ENCODE measurements at regions not wholly inside any gene's neighbourhood (a gene's known extent, or its start where the extent isn't known, plus 50 kb on each side); places are given as distances from the start of the nearest gene placed in this dataset.
"Not testable (repeated sequence)": the region's sequence is repeated elsewhere in the genome, so short reads cannot be mapped to it uniquely, and the experiment has no call there.

GRCh38 chr22:22697377-22698117 is 53.1 kb downstream of the GGTLC2 start:
- no peak for DNase-seq

GRCh38 chr22:22698263-22698750 is 53.9 kb downstream of the GGTLC2 start:
- no peak for DNase-seq

DNA sequence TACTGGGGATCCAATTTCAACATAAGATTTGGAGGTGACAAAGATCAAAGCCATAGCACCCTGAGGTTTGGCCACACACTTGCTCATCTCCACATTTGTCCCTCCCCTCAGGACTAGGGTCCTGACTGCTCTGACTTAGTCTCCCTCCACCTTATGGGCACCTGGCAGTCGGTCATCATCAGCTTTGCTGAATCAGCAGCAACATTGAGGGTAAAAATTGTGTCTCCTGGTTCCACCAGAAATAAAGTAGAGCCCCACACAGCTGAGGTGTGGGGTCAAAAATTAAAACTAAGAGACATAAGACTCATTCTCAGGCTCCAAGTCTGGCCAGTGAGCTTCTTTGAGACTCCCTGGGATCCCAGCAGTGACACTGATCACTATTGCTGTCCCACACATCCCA is 56.2 kb downstream of the GGTLC2 start:
- no peak for DNase-seq

- not testable (repeated sequence) for DNase-seq
Measured at GRCh38 chr22:22701557-22701956, 57.1 kb downstream of the GGTLC2 start.

DNA sequence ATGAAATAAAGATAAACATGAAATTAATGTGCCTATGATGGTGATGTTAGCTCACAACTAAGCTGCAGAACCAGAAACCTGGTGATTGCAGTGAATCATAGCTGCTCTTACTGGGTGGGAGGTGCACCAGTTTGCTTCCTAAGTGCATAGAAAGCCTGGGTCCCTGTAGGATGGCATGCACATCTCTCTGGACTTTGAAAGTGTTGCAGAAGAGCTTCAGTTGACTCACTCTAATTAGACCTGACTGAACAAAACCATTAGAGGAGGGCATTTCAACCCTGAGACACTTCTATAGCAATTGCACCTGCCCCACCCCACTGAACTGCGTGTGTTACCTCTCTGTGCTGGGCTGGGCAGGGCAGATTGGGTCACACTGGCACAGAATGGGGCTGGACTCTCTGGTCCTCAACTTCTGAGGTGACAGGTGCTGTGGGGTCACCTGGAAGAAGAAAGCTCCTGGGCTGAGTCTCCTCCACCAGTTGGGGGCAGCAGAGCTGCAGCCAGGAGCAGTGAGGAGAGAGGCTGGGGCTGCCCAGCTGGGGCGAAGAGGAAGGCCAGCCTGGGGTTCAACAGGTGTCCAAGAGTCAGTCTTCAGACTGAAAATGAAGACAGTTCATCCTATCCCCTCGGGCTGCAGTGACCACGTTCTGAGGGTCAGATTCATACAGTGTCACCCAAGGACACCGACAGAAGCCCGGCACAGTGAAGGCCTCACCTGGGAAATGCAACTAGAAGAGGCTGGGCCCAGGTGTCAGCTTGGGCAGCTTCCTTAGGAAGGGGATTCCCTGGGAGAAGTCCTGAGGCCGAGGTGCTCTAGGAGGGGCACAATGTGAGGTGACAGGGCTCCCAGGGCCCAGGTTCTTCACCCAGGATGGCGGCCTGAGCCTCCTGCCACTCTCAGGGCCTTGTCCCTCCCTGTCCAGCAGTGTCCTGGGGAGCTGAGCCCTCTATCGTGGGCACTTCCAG is 58.1 kb downstream of the GGTLC2 start:
- no peak for DNase-seq

DNA sequence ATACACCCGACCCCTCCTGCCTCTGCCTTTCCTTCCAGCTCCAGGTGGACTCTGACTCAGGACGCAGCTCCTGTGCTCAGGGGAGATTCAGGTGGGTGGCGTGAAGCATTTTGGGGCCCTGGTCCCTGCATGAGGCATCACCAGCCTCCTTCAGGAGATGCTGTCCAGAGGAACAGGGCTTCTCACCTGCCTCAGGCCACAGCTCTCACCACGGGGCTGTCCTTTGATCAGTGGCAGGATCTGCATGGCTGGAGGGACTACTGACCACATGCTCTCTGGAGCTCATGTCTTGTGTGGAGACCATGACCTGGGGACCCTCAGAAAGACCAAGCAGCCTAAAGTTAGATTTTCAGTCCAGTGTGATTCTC is 58.8 kb downstream of the GGTLC2 start:
- DNase-seq, result no peak

DNA sequence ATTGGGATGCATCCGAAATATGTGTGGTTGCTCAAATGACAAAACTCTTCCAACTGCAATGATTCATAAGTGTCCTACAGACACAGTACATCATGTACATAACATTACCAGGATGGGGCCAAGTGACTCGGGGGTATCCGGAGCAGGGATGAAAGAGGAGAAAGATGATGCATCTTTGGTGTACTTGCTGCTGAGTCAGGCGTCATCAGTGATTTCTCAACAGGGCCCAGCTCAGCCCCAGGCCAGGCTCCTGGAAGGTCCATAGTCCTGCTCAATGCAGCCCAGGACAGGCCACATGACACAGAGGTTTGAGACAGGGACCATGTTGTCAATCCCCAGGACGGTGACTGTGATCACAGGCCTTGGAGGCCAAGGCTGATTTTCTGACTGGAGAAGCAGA is 59.3 kb downstream of the GGTLC2 start:
- DNase-seq, result no peak

- DNase-seq, result no peak
Measured at GRCh38 chr22:22704156-22704946, 59.9 kb downstream of the GGTLC2 start.

GRCh38 chr22:22705328-22706100 is 61.1 kb downstream of the GGTLC2 start:
- DNase-seq, result no peak

- DNase-seq, result no peak
Measured at GRCh38 chr22:22706253-22706915, 62.0 kb downstream of the GGTLC2 start.

DNA sequence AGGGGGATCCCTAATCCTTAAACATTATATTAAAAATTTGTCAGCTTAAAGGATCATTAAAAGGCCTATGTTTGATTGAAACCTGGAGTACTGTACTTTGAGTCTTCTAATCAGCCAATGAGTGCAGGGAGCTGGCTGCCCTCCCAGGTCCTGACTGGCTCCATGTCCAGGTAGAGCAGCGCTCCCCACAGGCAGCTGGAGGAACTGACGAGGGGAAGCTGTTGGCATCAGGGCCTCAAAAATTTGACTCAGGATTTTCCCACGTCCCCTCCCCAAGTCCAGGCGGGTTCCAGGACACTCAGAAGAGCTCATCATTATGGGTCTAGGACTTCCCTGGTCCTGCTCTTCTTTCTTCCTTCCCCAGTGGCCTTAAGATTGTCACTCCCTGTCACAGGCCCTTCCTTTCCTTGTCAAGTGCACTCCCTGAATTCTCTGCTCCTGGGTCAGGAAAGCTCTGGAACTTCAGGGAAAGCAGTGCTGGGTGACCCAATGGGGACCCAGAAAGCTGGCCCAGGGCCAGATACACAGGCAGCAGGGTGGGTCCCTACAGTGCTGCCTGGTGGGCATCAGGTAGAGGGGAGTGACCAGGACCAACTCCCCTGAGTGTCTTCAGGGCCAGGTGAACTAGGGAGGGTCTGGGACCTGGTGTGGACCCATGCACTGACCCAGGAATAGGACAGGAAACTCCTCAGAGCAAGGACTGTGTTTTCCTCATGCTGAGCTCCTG is 65.5 kb downstream of the GGTLC2 start:
- no peak for DNase-seq

GRCh38 chr22:22710719-22711531 is 66.5 kb downstream of the GGTLC2 start:
- DNase-seq, result peak in 1 of 2 experiments; percentile 2

DNA sequence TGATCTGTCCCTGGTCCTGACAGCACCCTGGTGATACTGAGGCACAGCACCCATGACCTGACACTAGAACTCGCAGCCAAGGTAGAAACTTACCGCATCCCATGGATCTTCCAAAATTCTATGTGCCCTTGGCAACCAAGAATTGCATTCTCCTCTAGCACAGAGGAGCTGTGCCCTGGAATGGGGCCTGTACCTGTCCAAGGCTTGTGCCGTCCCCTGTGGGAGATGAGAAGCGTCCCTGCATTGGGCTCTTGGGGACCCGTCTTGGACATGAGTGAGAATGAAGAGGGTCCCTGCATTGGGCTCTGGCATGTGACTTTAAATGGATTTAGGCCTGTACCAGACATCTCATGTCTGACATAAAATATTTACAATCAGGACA is 67.1 kb downstream of the GGTLC2 start:
- DNase-seq, result no peak

DNA sequence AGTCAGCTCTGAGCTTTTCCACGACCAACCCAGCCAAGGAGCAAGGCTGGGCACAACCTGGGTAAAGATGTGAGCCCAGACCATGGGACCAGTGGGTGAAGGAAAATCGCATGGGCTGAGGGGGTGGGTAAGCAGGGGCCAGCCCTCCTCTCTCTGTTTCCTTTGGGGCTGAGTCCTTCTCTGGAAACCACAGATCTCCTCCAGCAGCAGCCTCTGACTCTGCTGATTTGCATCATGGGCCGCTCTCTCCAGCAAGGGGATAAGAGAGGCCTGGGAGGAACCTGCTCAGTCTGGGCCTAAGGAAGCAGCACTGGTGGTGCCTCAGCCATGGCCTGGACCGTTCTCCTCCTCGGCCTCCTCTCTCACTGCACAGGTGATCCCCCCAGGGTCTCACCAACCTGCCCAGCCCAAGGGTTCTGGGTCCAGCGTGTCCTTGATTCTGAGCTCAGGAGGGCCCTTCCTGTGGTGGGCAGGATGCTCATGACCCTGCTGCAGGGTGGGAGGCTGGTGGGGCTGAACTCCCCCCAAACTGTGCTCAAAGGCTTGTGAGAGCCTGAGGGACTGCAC is 67.8 kb downstream of the GGTLC2 start:
- DNase-seq, result no peak

GRCh38 chr22:22712666-22713365 is 68.4 kb downstream of the GGTLC2 start:
- DNase-seq, result no peak

GRCh38 chr22:22713416-22713815 is 69.0 kb downstream of the GGTLC2 start:
- no peak for DNase-seq

GRCh38 chr22:22714600-22715335 is 70.4 kb downstream of the GGTLC2 start:
- no peak for DNase-seq

DNA sequence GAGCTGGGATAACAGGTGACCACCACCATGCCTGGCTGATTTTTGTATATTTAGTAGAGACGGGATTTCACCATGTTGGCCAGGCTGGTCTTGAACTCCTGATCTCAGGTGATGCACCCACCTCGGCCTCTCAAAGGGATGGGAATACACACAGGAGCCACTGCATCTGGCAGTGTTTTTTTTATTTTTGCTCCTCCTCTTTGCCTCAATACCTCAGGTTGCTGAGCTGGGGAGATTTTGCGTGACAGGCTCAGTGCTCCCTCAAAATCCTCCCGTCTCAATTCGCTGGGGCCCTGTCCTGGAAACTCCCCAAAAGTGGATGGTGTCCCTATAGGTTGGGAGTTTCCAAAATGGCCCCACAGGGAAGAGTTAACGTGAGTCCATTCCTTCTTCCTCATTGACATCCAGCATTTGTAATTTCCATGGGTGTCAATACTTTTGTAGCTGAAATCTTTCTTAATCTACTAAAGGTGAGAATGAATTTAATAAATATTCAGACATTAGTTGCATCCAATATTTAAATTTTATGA is 71.8 kb downstream of the GGTLC2 start:
- no peak for DNase-seq

Data from SW 1271 (cell line).